Esophagus squamous epithelium (tissue), 5 donors: ENCODE measurements at regions not wholly inside any gene's neighbourhood (a gene's known extent, or its start where the extent isn't known, plus 50 kb on each side); places are given as distances from the start of the nearest gene placed in this dataset.

ENCODE experiments used
- DNase-seq: peaks from one replicate; lab custom pipeline; 2025; lab: John Stamatoyannopoulos, UW
- H3K27ac ChIP-seq, 4 donors: fragments of 200-600 bp; sonication (generic); one replicate each; pipeline ENCODE4 v1.5.1; 2016 to 2019; ENCODE audit warnings: mild to moderate bottlenecking in 1 of 4
- H3K27me3 ChIP-seq, 4 donors: fragments of 200-600 bp; sonication (generic); 1 replicate in 3 of 4; 2 replicates in 1 of 4; pipeline versions ENCODE4 v1.5.1 to v1.6.0; 2017 to 2021; ENCODE audit warnings: antibody characterized with exemption in 1 of 4
- H3K36me3 ChIP-seq, 3 donors: fragments of 200-600 bp; sonication (generic); one replicate each; pipeline ENCODE4 v1.5.1; 2016 to 2019
- H3K4me1 ChIP-seq, 3 donors: fragments of 200-600 bp; sonication (generic); one replicate each; pipeline ENCODE4 v1.5.1; 2017 to 2019
- H3K4me3 ChIP-seq, 4 donors: fragments of 200-600 bp; sonication (generic); 1 replicate in 3 of 4; 2 replicates in 1 of 4; pipeline ENCODE4 v1.5.1; 2016 to 2019; ENCODE audit warnings: mild to moderate bottlenecking in 2 of 4, moderate library complexity in 1 of 4
- H3K9me3 ChIP-seq, 3 donors: fragments of 200-600 bp; sonication (generic); one replicate each; pipeline ENCODE4 v1.5.1; 2016 to 2019
- POLR2A ChIP-seq, 4 donors: fragments of 450-650 bp; IDR thresholded peaks; one replicate each; pipeline ENCODE4 v1.6.1; 2017; ENCODE audit warnings: antibody characterized with exemption in 4 of 4, mild to moderate bottlenecking in 4 of 4, moderate library complexity in 3 of 4
- WGBS, 2 donors: methylation state at CpG; one replicate each; pipeline ENCODE4 v1.1.5; 2018; 5-methylcytosine and 5-hydroxymethylcytosine counted together
- intact Hi-C: fragments of 100-400 bp; cut with DNase I; formaldehyde crosslinking; loops from one replicate; pipeline ENCODE4 v1.15.0; 2022
- TF ChIP-seq, protein P1 (sequence below), 6 experiments: fragments of 450-650 bp in 4 of 6; fragments of 200-600 bp in 2 of 6; sonication (generic) in 2 of 6; IDR thresholded peaks; one replicate each; pipeline ENCODE4 v1.5.1; 2016 to 2019; ENCODE audit warnings: antibody characterized with exemption in 6 of 6, mild to moderate bottlenecking in 4 of 6, moderate library complexity in 4 of 6
- donor health status: DM: yes; HTN: yes; CAD: no.

- 71 to 77% methylated on average over 2 of the region's 2 CpGs for WGBS, 2 donors
- no peaks in the 10 kb centered on the region for H3K27me3 ChIP-seq
- H3K4me1 ChIP-seq: peaks cover 0 to 4% (median 0%) of the 10 kb centered on the region in 3 donors
- DNase-seq: no peak
- no peaks in the 10 kb centered on the region for H3K9me3 ChIP-seq
- no peak overlapping the region for H3K27ac ChIP-seq
- no peaks in the 10 kb centered on the region for H3K36me3 ChIP-seq
- intact Hi-C loops: no loop called here
- H3K4me3 ChIP-seq: no peak overlapping the region
- no peak for TF ChIP-seq POLR2A (IDR thresholded peaks at IDR 0.05)
- TF ChIP-seq, protein P1, sequence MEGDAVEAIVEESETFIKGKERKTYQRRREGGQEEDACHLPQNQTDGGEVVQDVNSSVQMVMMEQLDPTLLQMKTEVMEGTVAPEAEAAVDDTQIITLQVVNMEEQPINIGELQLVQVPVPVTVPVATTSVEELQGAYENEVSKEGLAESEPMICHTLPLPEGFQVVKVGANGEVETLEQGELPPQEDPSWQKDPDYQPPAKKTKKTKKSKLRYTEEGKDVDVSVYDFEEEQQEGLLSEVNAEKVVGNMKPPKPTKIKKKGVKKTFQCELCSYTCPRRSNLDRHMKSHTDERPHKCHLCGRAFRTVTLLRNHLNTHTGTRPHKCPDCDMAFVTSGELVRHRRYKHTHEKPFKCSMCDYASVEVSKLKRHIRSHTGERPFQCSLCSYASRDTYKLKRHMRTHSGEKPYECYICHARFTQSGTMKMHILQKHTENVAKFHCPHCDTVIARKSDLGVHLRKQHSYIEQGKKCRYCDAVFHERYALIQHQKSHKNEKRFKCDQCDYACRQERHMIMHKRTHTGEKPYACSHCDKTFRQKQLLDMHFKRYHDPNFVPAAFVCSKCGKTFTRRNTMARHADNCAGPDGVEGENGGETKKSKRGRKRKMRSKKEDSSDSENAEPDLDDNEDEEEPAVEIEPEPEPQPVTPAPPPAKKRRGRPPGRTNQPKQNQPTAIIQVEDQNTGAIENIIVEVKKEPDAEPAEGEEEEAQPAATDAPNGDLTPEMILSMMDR (IDR thresholded peaks at IDR 0.05): no peak
These were observed 757.1 kb downstream of the DHX35 start for GRCh38 chr20:39719293-39719692.

GRCh38 chr20:39717936-39718335 lies 755.8 kb downstream of the DHX35 start:
- intact Hi-C loops: no loop called here
- TF ChIP-seq, protein P1 (IDR thresholded peaks at IDR 0.05): no peak
- TF ChIP-seq POLR2A (IDR thresholded peaks at IDR 0.05): no peak
- no peak overlapping the region for H3K27ac ChIP-seq
- H3K4me3 ChIP-seq: no peak overlapping the region
- 72 to 88% methylated on average over 4 to 5 of the region's 5 CpGs for whole genome bisulfite sequencing, 2 donors
- H3K36me3 ChIP-seq: no peaks in the 10 kb centered on the region
- H3K27me3 ChIP-seq: no peaks in the 10 kb centered on the region
- peaks cover 0 to 4% (median 0%) of the 10 kb centered on the region in 3 donors for H3K4me1 ChIP-seq
- H3K9me3 ChIP-seq: no peaks in the 10 kb centered on the region
- no peak for DNase-seq

- peaks cover 0 to 4% (median 0%) of the 10 kb centered on the region in 3 donors for H3K4me1 ChIP-seq
- no peaks in the 10 kb centered on the region for H3K27me3 ChIP-seq
- no peak overlapping the region for H3K4me3 ChIP-seq
- no peaks in the 10 kb centered on the region for H3K9me3 ChIP-seq
- H3K27ac ChIP-seq: no peak overlapping the region
- 22 to 57% methylated on average over 1 of the region's 1 CpG for WGBS, 2 donors
- intact Hi-C loops: no loop called here
- no peak for DNase-seq
- H3K36me3 ChIP-seq: no peaks in the 10 kb centered on the region
- TF ChIP-seq POLR2A (IDR thresholded peaks at IDR 0.05): no peak
- TF ChIP-seq, protein P1 (IDR thresholded peaks at IDR 0.05): no peak
These were observed 754.7 kb downstream of the DHX35 start for GRCh38 chr20:39716796-39717341.

DNA sequence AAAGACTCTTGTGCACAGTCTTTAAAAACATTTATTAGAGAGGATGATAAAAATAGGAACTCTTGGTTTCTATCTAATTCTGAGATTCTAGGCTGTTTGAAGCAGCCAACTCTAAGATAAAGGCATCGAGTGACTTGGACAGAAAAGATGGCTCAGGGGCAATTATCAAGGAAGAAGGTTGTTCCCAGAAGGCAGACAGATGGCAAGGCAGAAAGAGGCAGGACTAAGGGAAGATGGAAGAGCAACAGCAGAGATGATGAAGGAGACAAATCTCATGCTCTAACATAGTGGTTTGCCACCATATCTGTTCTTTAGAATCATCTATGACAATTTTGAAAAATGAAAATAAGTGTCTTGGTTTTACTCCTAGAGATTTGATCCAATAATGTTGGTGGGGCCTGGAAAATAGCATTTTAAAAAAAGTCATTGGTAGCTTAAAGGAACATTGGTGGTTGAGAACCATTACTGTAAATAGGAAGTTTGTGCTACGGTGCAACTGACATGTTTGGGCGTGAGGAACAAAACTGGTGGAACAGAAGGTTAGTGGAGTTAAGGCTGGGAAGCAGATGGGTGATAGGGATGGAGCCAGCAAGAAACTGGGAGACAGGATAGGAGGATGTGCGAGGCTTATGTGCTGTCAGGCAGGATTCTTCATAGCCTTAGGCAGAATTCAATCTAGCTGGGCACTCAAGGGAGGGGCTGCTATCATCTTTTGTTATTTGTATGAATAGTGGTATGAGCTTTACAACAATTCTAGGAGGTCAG lies 751.1 kb downstream of the DHX35 start:
- no peak overlapping the region for H3K27ac ChIP-seq
- 60 to 80% methylated on average over 4 of the region's 4 CpGs for WGBS, 2 donors
- no peaks in the 10 kb centered on the region for H3K36me3 ChIP-seq
- H3K9me3 ChIP-seq: no peaks in the 10 kb centered on the region
- intact Hi-C loops: no loop called here
- H3K4me3 ChIP-seq: no peak overlapping the region
- H3K4me1 ChIP-seq: no peaks in the 10 kb centered on the region
- TF ChIP-seq, protein P1 (IDR thresholded peaks at IDR 0.05): no peak
- no peak for TF ChIP-seq POLR2A (IDR thresholded peaks at IDR 0.05)
- DNase-seq: no peak
- H3K27me3 ChIP-seq: no peaks in the 10 kb centered on the region

GRCh38 chr20:39706184-39706663 lies 744.1 kb downstream of the DHX35 start:
- Histone ChIP-seq H3K4me3 (no peak overlapping the region), H3K27me3 (no peaks in the 10 kb centered on the region), H3K9me3 (no peaks in the 10 kb centered on the region), H3K27ac (no peak overlapping the region), H3K4me1 (peaks cover 0 to 18% (median 0%) of the 10 kb centered on the region in 3 donors), H3K36me3 (no peaks in the 10 kb centered on the region)
- intact Hi-C loops: no loop called here
- no peak for TF ChIP-seq POLR2A (IDR thresholded peaks at IDR 0.05)
- TF ChIP-seq, protein P1 (IDR thresholded peaks at IDR 0.05): no peak
- 47 to 57% methylated on average over 3 of the region's 3 CpGs for WGBS, 2 donors
- DNase-seq: no peak
